ENCODE measurements at regions not wholly inside any gene's neighbourhood (a gene's known extent, or its start where the extent isn't known, plus 50 kb on each side); places are given as distances from the start of the nearest gene placed in this dataset.

GRCh38 chr20:40558212-40558611 is 130.8 kb downstream of the MAFB start:
- no peaks in the 10 kb centered on the region for H3K79me2 ChIP-seq (ENCODE audit: low read length)
- no peak overlapping the region for H3K4me2 ChIP-seq (ENCODE audit: low read length)
- H2AFZ ChIP-seq (ENCODE audit: low read depth, low read length), result no peak overlapping the region
- H3K27me3 ChIP-seq (ENCODE audit: low read depth, low read length), result peaks cover 34% of the 10 kb centered on the region
- no peak overlapping the region for H3K9ac ChIP-seq (ENCODE audit: low read length)
- TF ChIP-seq EZH2phosphoT487 (IDR thresholded peaks at IDR 0.05; ENCODE audit: low read depth), result no peak
- TF ChIP-seq, protein P1, sequence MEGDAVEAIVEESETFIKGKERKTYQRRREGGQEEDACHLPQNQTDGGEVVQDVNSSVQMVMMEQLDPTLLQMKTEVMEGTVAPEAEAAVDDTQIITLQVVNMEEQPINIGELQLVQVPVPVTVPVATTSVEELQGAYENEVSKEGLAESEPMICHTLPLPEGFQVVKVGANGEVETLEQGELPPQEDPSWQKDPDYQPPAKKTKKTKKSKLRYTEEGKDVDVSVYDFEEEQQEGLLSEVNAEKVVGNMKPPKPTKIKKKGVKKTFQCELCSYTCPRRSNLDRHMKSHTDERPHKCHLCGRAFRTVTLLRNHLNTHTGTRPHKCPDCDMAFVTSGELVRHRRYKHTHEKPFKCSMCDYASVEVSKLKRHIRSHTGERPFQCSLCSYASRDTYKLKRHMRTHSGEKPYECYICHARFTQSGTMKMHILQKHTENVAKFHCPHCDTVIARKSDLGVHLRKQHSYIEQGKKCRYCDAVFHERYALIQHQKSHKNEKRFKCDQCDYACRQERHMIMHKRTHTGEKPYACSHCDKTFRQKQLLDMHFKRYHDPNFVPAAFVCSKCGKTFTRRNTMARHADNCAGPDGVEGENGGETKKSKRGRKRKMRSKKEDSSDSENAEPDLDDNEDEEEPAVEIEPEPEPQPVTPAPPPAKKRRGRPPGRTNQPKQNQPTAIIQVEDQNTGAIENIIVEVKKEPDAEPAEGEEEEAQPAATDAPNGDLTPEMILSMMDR (IDR thresholded peaks at IDR 0.05; ENCODE audit: low read depth, low read length), result no peak
- no peak overlapping the region for H3K27ac ChIP-seq (ENCODE audit: low read length)
- H4K20me1 ChIP-seq (ENCODE audit: insufficient read depth, low read length), result no peaks in the 10 kb centered on the region
- H3K4me1 ChIP-seq (ENCODE audit: low read length), result no peaks in the 10 kb centered on the region
- no peaks in the 10 kb centered on the region for H3K9me3 ChIP-seq (ENCODE audit: insufficient read depth, low read length)
- H3K4me3 ChIP-seq (ENCODE audit: low read length), result no peak overlapping the region
- no peaks in the 10 kb centered on the region for H3K36me3 ChIP-seq (replicated peaks; ENCODE audit: low read depth, low read length)

DNA sequence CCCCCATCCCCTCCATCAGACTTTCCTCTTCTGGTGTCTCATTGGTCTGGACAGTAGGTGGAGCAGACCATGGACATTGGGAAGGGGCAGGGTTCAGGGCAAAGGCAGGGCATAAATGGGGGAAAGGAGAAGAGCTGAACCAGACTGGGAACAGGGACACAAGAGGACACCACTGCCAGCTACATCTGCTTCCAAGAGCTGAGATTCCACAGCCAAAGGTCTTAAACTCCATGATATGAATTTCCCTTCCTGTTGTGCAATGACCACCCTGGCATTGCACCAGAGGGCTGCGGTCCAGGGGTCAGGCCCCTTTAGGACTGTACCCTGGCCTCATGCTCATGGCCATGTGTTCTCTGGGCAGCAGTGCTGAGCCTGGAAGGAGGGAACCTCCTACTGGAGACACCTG is 137.9 kb downstream of the MAFB start:
- peaks cover 27% of the 10 kb centered on the region for H3K27me3 ChIP-seq (ENCODE audit: low read depth, low read length)
- H3K36me3 ChIP-seq (replicated peaks; ENCODE audit: low read depth, low read length), result no peaks in the 10 kb centered on the region
- no peak overlapping the region for H2AFZ ChIP-seq (ENCODE audit: low read depth, low read length)
- H3K4me1 ChIP-seq (ENCODE audit: low read length), result no peaks in the 10 kb centered on the region
- TF ChIP-seq EZH2phosphoT487 (IDR thresholded peaks at IDR 0.05; ENCODE audit: low read depth), result no peak
- TF ChIP-seq, protein P1 (IDR thresholded peaks at IDR 0.05; ENCODE audit: low read depth, low read length), result no peak
- H3K9ac ChIP-seq (ENCODE audit: low read length), result no peak overlapping the region
- no peak overlapping the region for H3K4me3 ChIP-seq (ENCODE audit: low read length)
- H4K20me1 ChIP-seq (ENCODE audit: insufficient read depth, low read length), result no peaks in the 10 kb centered on the region
- H3K4me2 ChIP-seq (ENCODE audit: low read length), result no peak overlapping the region
- H3K27ac ChIP-seq (ENCODE audit: low read length), result no peak overlapping the region
- H3K9me3 ChIP-seq (ENCODE audit: insufficient read depth, low read length), result no peaks in the 10 kb centered on the region
- no peaks in the 10 kb centered on the region for H3K79me2 ChIP-seq (ENCODE audit: low read length)

- Histone ChIP-seq H3K4me2 (ENCODE audit: low read length) (no peak overlapping the region), H3K27me3 (ENCODE audit: low read depth, low read length) (peaks cover 11% of the 10 kb centered on the region; the same call in 1 of the 2 replicates), H3K27ac (ENCODE audit: low read length) (no peak overlapping the region), H3K4me1 (ENCODE audit: low read length) (no peaks in the 10 kb centered on the region), H2AFZ (ENCODE audit: low read depth, low read length) (no peak overlapping the region), H3K36me3 (replicated peaks; ENCODE audit: low read depth, low read length) (no peaks in the 10 kb centered on the region), H3K4me3 (ENCODE audit: low read length) (no peak overlapping the region), H3K9me3 (ENCODE audit: insufficient read depth, low read length) (no peaks in the 10 kb centered on the region), H3K9ac (ENCODE audit: low read length) (no peak overlapping the region), H4K20me1 (ENCODE audit: insufficient read depth, low read length) (no peaks in the 10 kb centered on the region), H3K79me2 (ENCODE audit: low read length) (no peaks in the 10 kb centered on the region)
- no peak for TF ChIP-seq EZH2phosphoT487 (IDR thresholded peaks at IDR 0.05; ENCODE audit: low read depth)
- TF ChIP-seq, protein P1 (IDR thresholded peaks at IDR 0.05; ENCODE audit: low read depth, low read length), result no peak
Observed at GRCh38 chr20:40547483-40548091, 141.4 kb downstream of the MAFB start.

GRCh38 chr20:40545478-40545877 is 143.6 kb downstream of the MAFB start:
- no peak overlapping the region for H3K4me3 ChIP-seq (ENCODE audit: low read length)
- peaks cover 20% of the 10 kb centered on the region for H3K27me3 ChIP-seq (ENCODE audit: low read depth, low read length)
- H3K27ac ChIP-seq (ENCODE audit: low read length), result no peak overlapping the region
- no peaks in the 10 kb centered on the region for H3K4me1 ChIP-seq (ENCODE audit: low read length)
- H3K9me3 ChIP-seq (ENCODE audit: insufficient read depth, low read length), result no peaks in the 10 kb centered on the region
- no peak overlapping the region for H3K4me2 ChIP-seq (ENCODE audit: low read length)
- H3K9ac ChIP-seq (ENCODE audit: low read length), result no peak overlapping the region
- no peak overlapping the region for H2AFZ ChIP-seq (ENCODE audit: low read depth, low read length)
- H3K36me3 ChIP-seq (replicated peaks; ENCODE audit: low read depth, low read length), result no peaks in the 10 kb centered on the region
- no peak for TF ChIP-seq EZH2phosphoT487 (IDR thresholded peaks at IDR 0.05; ENCODE audit: low read depth)
- TF ChIP-seq, protein P1 (IDR thresholded peaks at IDR 0.05; ENCODE audit: low read depth, low read length), result no peak
- H4K20me1 ChIP-seq (ENCODE audit: insufficient read depth, low read length), result no peaks in the 10 kb centered on the region
- no peaks in the 10 kb centered on the region for H3K79me2 ChIP-seq (ENCODE audit: low read length)
